HG02981 (cell line): ENCODE measurements at regions not wholly inside any gene's neighbourhood (a gene's known extent, or its start where the extent isn't known, plus 50 kb on each side); places are given as distances from the start of the nearest gene placed in this dataset.
"Not testable (repeated sequence)": the region's sequence is repeated elsewhere in the genome, so short reads cannot be mapped to it uniquely, and the experiment has no call there.

Experiments
- ATAC-seq: cut with Tn5 transposase; IDR thresholded peaks from one replicate; pipeline ENCODE4 v1.9.1; 2021; ENCODE audit warnings: mild to moderate bottlenecking, moderate library complexity; ENCODE audit not compliant: unreplicated experiment

GRCh38 chr2:87196720-87197388 lies 175.2 kb upstream of the PLGLB1 start:
- ATAC-seq: not testable (repeated sequence)

GRCh38 chr2:87198422-87198821 lies 176.8 kb upstream of the PLGLB1 start:
- ATAC-seq: not testable (repeated sequence)

- not testable (repeated sequence) for ATAC-seq
These were observed 177.6 kb upstream of the PLGLB1 start for GRCh38 chr2:87199228-87199627.

GRCh38 chr2:87204569-87205147 lies 183.0 kb upstream of the PLGLB1 start:
- not testable (repeated sequence) for ATAC-seq

GRCh38 chr2:87212938-87213337 lies 191.3 kb upstream of the PLGLB1 start:
- ATAC-seq: not testable (repeated sequence)

GRCh38 chr2:87217005-87217404 lies 195.4 kb upstream of the PLGLB1 start:
- ATAC-seq: not testable (repeated sequence)

GRCh38 chr2:87217741-87218410 lies 196.2 kb upstream of the PLGLB1 start:
- not testable (repeated sequence) for ATAC-seq

- not testable (repeated sequence) for ATAC-seq
These were observed 199.0 kb upstream of the PLGLB1 start for GRCh38 chr2:87220651-87221050.

GRCh38 chr2:87222131-87222530 lies 200.5 kb upstream of the PLGLB1 start:
- ATAC-seq: not testable (repeated sequence)

GRCh38 chr2:87223873-87224272 lies 202.2 kb upstream of the PLGLB1 start:
- ATAC-seq: not testable (repeated sequence)

GRCh38 chr2:87229091-87229689 lies 207.5 kb upstream of the PLGLB1 start:
- peak; percentile 59 for ATAC-seq

- not testable (repeated sequence) for ATAC-seq
These were observed 208.3 kb upstream of the PLGLB1 start for GRCh38 chr2:87229964-87230363.

- ATAC-seq: not testable (repeated sequence)
These were observed 213.8 kb upstream of the PLGLB1 start for GRCh38 chr2:87235333-87235981.

GRCh38 chr2:87237570-87238336 lies 216.1 kb upstream of the PLGLB1 start:
- ATAC-seq: not testable (repeated sequence)

- ATAC-seq: not testable (repeated sequence)
These were observed 218.0 kb upstream of the PLGLB1 start for GRCh38 chr2:87239558-87240215.

- ATAC-seq: not testable (repeated sequence)
These were observed 224.5 kb upstream of the PLGLB1 start for GRCh38 chr2:87246066-87246717.

- ATAC-seq: not testable (repeated sequence)
These were observed 230.4 kb upstream of the PLGLB1 start for GRCh38 chr2:87252046-87252445.

GRCh38 chr2:87254562-87254961 lies 232.9 kb upstream of the PLGLB1 start:
- not testable (repeated sequence) for ATAC-seq

- ATAC-seq: not testable (repeated sequence)
These were observed 233.8 kb upstream of the PLGLB1 start for GRCh38 chr2:87255410-87255809.
